ENCODE measurements at regions not wholly inside any gene's neighbourhood (a gene's known extent, or its start where the extent isn't known, plus 50 kb on each side); places are given as distances from the start of the nearest gene placed in this dataset.

DNA sequence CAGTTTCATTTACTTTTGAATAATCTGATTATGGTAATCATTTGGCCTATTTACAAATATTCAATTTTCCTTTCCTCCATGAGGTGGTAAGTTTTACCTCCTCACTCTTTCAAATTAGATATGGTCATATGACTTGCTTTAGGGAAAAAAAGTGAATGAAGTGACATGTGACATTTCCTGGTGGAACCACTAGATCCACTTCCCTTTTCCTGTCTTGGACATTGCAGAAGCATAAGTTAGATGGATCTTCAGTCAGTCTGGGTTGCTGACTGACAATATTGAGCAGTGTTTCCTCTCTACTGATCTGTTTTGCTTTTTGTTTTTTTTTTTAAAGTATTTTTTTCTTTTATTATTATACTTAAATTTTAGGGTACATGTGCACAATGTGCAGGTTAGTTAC is 481.1 kb upstream of the PTBP2 start:
- no peaks in the 10 kb centered on the region for H3K27me3 ChIP-seq (ENCODE audit: control insufficient read depth in 2 of 2, insufficient read depth in 2 of 2, low read length in 2 of 2)
- peaks cover 0 to 4% (median 2%) of the 10 kb centered on the region in 7 donors for H3K9me3 Mint-ChIP-seq
- H3K4me2 ChIP-seq (replicated peaks; ENCODE audit: extremely low read depth, low read length, poor library complexity, severe bottlenecking), result no peak overlapping the region
- no peak overlapping the region for H3K27ac Mint-ChIP-seq
- H3K4me3 Mint-ChIP-seq, result no peak overlapping the region
- no peak overlapping the region for H3K27ac ChIP-seq (ENCODE audit: low read depth in 1 of 2, low read length in 2 of 2)
- H3K9me3 ChIP-seq (replicated peaks in 1 of 2; ENCODE audit: control insufficient read depth in 1 of 2, insufficient read depth in 1 of 2, low read length in 2 of 2), result no peaks in the 10 kb centered on the region
- peak in 1 of 3 donors; percentile 11 for DNase-seq
- H3K9ac ChIP-seq (ENCODE audit: insufficient read depth, low read length, poor library complexity, severe bottlenecking), result no peak overlapping the region
- intact Hi-C loops (cut with micrococcal nuclease), result no loop called here
- H3K27me3 Mint-ChIP-seq (ENCODE audit: low read depth in 3 of 3), result peaks cover 0 to 1% (median 0%) of the 10 kb centered on the region in 3 donors
- H3K36me3 ChIP-seq (replicated peaks in 1 of 2; ENCODE audit: control insufficient read depth in 1 of 2, insufficient read depth in 2 of 2, low read length in 2 of 2), result no peaks in the 10 kb centered on the region
- H3K4me3 ChIP-seq (replicated peaks in 1 of 3; ENCODE audit: low read depth in 2 of 3, low read length in 3 of 3), result no peak overlapping the region
- H2AFZ ChIP-seq (ENCODE audit: insufficient read depth, low read depth, low read length, poor library complexity, severe bottlenecking), result no peak overlapping the region
- H3K79me2 ChIP-seq (ENCODE audit: insufficient read depth, low read length), result no peaks in the 10 kb centered on the region
- no peaks in the 10 kb centered on the region for H3K4me1 ChIP-seq (ENCODE audit: control insufficient read depth in 1 of 2, insufficient read depth in 2 of 2, low read length in 2 of 2)
- no peaks in the 10 kb centered on the region for H3K36me3 Mint-ChIP-seq
- no peaks in the 10 kb centered on the region for H3K4me1 Mint-ChIP-seq
- TF ChIP-seq, protein P1, sequence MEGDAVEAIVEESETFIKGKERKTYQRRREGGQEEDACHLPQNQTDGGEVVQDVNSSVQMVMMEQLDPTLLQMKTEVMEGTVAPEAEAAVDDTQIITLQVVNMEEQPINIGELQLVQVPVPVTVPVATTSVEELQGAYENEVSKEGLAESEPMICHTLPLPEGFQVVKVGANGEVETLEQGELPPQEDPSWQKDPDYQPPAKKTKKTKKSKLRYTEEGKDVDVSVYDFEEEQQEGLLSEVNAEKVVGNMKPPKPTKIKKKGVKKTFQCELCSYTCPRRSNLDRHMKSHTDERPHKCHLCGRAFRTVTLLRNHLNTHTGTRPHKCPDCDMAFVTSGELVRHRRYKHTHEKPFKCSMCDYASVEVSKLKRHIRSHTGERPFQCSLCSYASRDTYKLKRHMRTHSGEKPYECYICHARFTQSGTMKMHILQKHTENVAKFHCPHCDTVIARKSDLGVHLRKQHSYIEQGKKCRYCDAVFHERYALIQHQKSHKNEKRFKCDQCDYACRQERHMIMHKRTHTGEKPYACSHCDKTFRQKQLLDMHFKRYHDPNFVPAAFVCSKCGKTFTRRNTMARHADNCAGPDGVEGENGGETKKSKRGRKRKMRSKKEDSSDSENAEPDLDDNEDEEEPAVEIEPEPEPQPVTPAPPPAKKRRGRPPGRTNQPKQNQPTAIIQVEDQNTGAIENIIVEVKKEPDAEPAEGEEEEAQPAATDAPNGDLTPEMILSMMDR (IDR thresholded peaks at IDR 0.05), result no peak
- H4K20me1 ChIP-seq (ENCODE audit: insufficient read depth, low read length), result no peaks in the 10 kb centered on the region

DNA sequence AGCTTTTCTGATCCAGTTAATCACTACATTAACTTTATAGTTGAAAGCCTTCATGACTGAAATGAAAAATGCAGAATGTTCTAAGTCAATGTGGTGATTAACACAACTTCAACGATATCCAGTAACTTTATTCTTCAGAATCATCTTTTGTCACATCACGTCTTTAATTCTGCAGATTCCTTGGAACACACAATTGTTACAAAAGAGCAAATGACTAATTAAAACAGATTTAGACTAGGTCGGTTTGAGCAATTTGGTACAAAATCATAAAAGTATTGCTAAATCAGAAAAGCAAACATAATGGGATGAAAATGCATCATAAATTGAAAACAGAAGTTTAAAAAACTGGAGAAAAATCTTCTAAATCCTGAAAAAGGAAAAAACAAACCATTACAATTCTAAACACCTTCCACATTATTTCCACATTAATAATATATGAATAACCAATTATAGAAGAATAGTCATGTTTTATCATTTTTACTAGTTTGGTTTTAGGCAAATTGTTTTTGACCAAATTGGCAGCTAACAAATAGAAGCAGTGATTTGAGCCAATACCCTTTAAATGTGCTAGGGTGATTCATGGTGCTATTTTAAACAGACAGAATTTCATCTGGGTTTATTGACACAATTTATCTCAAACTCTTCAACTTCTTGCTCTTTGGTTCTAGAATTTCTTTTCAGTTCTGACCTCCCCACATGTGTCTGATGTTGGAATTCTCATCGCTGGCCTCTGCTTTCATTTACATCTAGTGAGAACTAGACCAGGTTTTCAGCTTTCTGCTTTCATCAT is 468.1 kb upstream of the PTBP2 start:
- no peaks in the 10 kb centered on the region for H3K27me3 ChIP-seq (ENCODE audit: control insufficient read depth in 2 of 2, insufficient read depth in 2 of 2, low read length in 2 of 2)
- no peaks in the 10 kb centered on the region for H3K4me1 Mint-ChIP-seq
- no peak overlapping the region for H3K27ac ChIP-seq (ENCODE audit: low read depth in 1 of 2, low read length in 2 of 2)
- H3K4me3 Mint-ChIP-seq, result no peak overlapping the region
- intact Hi-C loops (cut with micrococcal nuclease), result no loop called here
- H3K79me2 ChIP-seq (ENCODE audit: insufficient read depth, low read length), result no peaks in the 10 kb centered on the region
- no peak overlapping the region for H3K4me2 ChIP-seq (replicated peaks; ENCODE audit: extremely low read depth, low read length, poor library complexity, severe bottlenecking)
- no peak overlapping the region for H3K27ac Mint-ChIP-seq
- no peak overlapping the region for H3K4me3 ChIP-seq (replicated peaks in 1 of 3; ENCODE audit: low read depth in 2 of 3, low read length in 3 of 3)
- no peak for DNase-seq
- no peaks in the 10 kb centered on the region for H3K9me3 ChIP-seq (replicated peaks in 1 of 2; ENCODE audit: control insufficient read depth in 1 of 2, insufficient read depth in 1 of 2, low read length in 2 of 2)
- peaks cover 0 to 4% (median 2%) of the 10 kb centered on the region in 7 donors for H3K9me3 Mint-ChIP-seq
- H3K9ac ChIP-seq (ENCODE audit: insufficient read depth, low read length, poor library complexity, severe bottlenecking), result no peak overlapping the region
- no peaks in the 10 kb centered on the region for H3K4me1 ChIP-seq (ENCODE audit: control insufficient read depth in 1 of 2, insufficient read depth in 2 of 2, low read length in 2 of 2)
- TF ChIP-seq, protein P1 (IDR thresholded peaks at IDR 0.05), result no peak
- peaks cover 0 to 4% (median 0%) of the 10 kb centered on the region in 3 donors for H3K27me3 Mint-ChIP-seq (ENCODE audit: low read depth in 3 of 3)
- H4K20me1 ChIP-seq (ENCODE audit: insufficient read depth, low read length), result no peaks in the 10 kb centered on the region
- H3K36me3 ChIP-seq (replicated peaks in 1 of 2; ENCODE audit: control insufficient read depth in 1 of 2, insufficient read depth in 2 of 2, low read length in 2 of 2), result no peaks in the 10 kb centered on the region
- H3K36me3 Mint-ChIP-seq, result no peaks in the 10 kb centered on the region
- H2AFZ ChIP-seq (ENCODE audit: insufficient read depth, low read depth, low read length, poor library complexity, severe bottlenecking), result no peak overlapping the region
- no CpG with 5 or more reads among the region's 4 CpGs for WGBS (ENCODE audit: insufficient coverage)

Data from CD14-positive monocyte (primary cell).